ENCODE measurements at regions not wholly inside any gene's neighbourhood (a gene's known extent, or its start where the extent isn't known, plus 50 kb on each side); places are given as distances from the start of the nearest gene placed in this dataset.
"Not testable (repeated sequence)": the region's sequence is repeated elsewhere in the genome, so short reads cannot be mapped to it uniquely, and the experiment has no call there.

DNA sequence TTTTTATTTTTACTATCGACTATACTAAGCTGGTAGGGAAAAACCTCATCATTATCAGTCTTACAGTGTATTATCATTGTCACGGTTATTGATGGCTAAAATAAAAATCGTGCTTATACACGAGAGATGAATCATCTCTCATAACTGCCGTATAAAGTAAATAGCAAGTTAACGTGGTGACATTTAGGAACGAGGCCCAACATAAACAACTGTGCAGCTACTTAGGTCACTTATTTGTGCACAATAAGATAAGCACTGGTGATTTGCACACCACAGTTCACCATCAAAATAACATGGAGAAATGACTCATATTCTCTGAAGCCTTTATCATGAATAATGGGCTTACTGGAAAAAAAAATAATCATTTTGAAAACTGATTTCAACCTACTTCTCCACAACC is 482.0 kb upstream of the TENM3 start:
- no peak for DNase-seq

DNA sequence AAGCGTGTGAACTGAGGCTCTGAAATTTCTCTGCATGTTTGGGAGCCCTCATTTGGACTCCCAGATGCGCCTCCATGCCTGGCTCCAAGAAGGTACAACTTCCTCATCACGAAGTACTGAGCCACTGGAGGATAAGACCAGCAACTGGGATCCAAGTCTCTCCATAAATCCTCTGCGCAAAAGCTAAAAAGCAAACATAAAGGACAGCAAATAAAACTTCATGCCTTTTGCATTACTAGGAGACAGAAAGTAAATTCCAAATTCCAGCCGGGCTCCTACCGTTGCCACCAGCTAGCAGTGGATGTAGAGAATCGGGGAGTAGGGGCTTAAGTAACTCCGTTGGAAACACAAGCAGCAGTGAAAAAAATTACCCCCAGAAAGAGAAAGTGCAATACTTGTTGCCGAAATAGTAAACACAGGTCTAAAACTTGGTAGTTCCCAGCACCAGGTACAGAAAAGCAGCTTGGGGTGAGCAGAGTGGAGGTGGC is 477.1 kb upstream of the TENM3 start:
- no peak for DNase-seq

DNA sequence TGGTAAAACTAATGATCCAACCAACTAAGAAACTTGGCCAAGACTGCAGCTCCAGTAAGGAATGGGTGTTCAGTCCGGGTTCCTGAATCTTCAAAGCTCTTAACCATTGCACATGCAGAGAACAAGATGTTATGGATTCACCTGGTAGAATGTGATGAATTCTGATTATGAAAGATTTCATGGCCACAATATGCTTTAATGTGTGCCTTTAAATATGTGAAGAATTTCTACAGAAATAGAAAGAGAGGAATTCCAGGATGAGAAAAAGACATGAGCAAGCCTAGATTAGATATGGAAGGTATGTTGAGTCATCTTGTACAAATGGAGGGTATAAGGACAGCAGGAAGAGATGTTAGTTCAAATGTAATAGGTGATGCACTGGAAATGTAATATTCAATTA is 472.2 kb upstream of the TENM3 start:
- no peak for DNase-seq

GRCh38 chr4:181775298-181775697 is 467.9 kb upstream of the TENM3 start:
- no peak for DNase-seq

DNA sequence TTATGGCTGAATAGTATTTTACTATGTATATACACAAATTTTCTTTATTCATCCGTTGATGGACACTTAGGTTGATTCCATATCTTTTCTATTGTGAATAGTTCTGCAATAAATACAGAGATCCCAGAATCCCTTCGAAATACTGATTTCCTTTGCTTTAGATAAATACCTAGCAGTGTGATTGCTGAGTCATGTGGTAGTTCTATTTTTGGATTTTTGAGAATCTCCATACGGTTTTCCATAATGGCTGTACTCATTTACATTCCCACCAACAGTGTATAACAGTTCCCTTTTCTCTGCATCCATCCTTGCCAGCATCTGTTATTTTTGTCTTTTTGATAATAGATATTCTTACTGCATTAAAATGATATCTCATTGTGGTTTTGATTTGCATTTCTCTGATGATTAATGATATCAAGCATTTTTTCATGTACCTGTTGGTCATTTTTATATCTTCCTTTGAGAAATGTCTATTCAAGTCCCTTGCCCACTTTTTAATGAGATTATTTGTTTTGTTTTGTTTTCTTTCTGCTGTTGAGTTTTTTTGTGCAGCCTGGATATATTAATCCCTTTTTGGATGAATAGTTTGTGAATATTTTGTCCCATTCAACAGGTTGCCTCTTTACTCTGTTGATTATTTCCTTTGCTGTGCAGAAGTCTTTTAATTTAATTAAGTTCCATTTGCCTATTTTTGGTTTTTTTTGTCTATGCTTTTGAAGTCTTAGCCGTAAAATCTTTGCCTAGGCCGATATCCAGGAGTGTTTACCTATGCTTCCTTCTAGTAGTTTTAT is 466.7 kb upstream of the TENM3 start:
- DNase-seq, result no peak

DNA sequence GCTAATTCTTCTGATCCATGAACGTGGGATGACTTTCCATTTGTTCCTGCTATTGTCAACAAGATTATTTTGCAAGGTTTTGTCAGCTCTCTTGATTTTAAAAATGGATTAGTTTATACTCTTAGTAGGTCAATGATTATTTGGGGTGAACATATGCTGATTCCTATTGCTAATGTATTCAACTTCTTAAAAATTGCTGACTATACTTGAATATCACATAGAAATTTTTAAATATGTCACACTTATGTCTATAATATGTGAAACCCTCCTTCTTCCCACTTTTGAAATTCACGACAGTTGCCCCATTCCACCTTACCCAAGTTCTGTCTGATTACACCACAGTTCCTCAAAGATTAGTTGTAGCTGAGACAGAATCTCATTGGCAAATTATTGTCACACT is 465.7 kb upstream of the TENM3 start:
- no peak for DNase-seq

GRCh38 chr4:181784881-181785280 is 458.3 kb upstream of the TENM3 start:
- DNase-seq, result no peak

GRCh38 chr4:181792641-181793040 is 450.6 kb upstream of the TENM3 start:
- peak; percentile 80 for DNase-seq

DNA sequence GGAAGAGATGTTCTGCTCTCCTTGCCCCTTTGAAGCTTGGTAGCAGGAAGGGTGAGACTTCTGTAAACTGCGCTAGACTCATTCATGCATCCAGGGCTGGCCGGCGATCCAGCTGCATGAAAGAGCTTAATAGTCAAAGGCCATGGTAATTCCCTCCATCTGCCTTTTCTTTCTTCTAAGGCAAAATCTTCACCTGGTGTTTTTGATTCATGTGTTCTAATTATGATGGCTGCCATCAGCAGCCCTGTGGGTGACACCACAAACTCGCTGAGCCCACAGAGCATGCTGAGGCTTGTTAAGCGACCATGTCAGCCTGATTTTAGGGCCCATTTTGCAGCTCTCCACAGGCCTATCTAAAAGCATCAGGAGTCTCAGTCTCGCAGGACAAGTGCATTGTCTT is 450.1 kb upstream of the TENM3 start:
- peak; percentile 85 for DNase-seq

DNA sequence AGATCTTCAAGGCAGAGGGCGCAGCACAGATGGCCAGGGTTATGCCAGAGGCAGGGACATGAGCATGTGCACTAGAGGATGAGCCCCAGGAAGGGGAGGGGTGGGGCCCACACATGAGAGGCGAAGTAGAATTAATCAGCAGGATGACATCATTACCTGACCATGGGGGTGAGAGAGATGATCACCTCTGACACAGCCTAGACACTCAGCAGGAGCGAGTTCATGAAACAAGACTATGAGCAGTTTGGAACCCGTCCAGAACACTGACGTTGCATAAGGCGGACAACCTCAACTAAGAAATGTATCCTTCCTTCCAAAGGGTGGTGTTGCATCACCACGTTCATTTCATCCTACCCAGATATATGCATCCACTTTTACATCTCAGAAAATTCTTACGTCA is 446.7 kb upstream of the TENM3 start:
- no peak for DNase-seq

- DNase-seq, result no peak
Observed at GRCh38 chr4:181798536-181798935, 444.7 kb upstream of the TENM3 start.

DNA sequence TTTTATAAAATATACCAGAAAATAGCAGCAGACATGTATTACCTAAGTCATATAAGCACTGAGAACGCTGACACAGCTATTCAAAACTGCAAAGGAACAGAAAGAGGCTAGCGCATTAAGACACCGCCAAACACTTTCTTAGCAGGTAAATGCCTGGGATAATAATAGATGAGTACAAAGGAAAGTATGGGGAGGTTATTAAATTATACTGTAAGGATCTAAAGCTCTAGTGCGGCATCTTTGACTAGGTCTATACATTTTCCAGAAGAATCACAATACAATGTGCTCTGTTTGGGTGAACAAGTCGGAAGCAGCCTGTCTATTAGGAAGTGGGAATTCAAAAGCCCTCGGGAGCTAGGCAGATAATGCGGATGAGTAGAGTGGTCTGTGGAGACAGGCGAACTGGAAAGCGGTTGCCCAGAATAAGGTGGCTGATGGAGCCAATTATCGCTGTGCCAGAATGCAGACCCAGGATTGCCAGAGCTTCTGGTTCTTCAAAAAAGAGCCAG is 443.6 kb upstream of the TENM3 start:
- no peak for DNase-seq

- DNase-seq, result no peak
Observed at GRCh38 chr4:181802207-181802606, 441.0 kb upstream of the TENM3 start.

GRCh38 chr4:181807771-181808170 is 435.4 kb upstream of the TENM3 start:
- no peak for DNase-seq

GRCh38 chr4:181810711-181811110 is 432.5 kb upstream of the TENM3 start:
- DNase-seq, result no peak

- DNase-seq, result not testable (repeated sequence)
Observed at GRCh38 chr4:181811550-181811949, 431.7 kb upstream of the TENM3 start.

- DNase-seq, result no peak
Observed at GRCh38 chr4:181819946-181820345, 423.3 kb upstream of the TENM3 start.

DNA sequence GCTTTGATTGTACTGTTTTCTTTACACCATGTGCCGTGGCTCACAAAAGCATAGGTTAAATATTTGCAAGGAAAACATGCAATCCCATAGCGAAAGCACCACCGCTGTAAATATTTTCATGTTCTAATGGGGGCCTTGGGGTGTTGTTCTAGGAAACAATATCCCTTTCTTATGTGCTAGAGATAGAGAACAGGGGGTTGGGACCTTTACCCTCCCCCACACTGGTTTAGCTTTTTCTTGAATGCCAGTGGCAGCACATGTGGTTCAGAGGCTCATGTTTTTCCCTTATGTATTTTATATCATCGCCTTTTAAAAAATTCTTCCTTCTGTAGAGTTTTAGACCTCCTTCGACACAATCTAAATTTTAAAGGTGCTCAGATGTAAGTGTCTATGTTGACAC is 422.6 kb upstream of the TENM3 start:
- DNase-seq, result no peak

DNA sequence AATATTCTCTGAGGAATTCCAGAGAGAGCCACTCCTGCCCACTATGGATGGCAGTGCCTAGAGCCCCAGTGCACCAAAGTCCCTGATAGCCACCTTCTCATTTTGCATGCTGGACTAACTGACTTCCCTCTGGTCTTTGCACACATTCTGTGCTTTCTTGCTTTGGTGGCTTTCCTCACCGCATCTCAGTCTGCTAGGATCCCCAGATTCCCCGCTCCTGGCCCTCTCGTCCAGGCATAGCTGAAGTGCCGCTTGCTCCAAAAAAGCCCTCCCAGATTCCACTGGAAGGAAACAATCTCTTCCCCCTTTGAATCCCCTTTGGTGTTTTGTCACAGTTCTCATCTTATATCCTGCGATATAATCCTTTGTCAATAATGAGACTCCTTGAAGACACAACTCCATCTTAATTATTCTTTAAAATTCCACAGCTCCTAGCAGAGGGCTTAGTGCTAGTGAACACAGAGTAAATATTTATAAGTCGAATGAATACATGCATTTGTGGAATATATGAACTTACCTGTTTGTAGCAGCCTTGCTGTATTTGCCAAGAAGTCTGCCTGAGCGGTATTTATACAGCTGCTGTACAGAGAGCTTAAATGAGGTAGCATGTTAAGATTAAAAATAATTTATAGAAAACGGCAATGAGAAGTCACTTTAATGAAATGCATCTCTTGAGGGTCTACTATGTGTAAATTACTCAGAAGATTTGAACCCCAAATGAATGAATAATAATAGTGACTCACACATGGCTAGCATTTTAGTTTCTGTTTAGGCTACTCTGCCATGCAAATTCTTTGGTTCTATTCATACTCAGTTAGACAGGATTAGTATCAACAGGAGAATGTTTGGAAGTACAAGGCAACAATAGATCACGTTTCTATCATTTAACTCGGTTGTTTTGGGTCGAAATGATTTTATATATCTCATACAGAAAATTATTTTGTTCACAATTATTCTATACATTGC is 421.9 kb upstream of the TENM3 start:
- DNase-seq, result peak; percentile 61

DNA sequence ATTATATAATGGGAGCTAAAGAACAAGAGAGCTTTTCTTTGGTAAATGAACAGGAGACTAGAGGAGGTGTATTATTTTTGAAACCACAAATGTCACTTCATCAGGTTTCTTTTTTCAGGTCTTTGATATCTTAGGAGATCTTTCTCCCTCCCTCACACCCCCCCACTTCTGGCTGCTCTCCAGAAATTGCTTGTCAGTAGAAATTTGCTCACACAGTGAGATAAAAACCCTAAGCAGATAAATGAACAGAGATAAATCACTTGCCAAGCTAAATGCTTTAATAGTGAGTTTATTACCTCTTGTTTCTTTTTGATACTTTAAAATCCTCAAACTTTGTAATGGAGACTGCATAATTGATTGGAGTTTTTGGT is 421.2 kb upstream of the TENM3 start:
- peak; percentile 51 for DNase-seq

- DNase-seq, result no peak
Observed at GRCh38 chr4:181823183-181823582, 420.0 kb upstream of the TENM3 start.

DNA sequence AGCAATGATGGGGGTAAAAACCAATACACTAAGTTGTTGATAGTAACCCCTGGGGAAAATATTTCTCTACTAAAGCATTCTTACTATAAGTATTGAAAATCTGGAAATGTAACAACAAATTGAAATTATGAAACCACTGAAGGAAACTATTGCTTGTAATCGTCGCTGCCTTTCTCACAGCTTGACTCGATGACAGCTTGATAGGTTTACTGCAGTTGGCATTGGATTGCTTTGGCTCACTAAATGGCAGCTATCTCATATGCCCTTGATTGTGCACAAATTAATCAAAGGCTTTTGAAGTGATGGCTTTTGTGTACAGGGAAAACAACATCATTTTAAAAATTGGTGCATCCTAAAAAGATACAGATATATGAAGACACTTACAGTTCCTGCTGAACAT is 419.6 kb upstream of the TENM3 start:
- no peak for DNase-seq

GRCh38 chr4:181825564-181825963 is 417.6 kb upstream of the TENM3 start:
- DNase-seq, result no peak

DNA sequence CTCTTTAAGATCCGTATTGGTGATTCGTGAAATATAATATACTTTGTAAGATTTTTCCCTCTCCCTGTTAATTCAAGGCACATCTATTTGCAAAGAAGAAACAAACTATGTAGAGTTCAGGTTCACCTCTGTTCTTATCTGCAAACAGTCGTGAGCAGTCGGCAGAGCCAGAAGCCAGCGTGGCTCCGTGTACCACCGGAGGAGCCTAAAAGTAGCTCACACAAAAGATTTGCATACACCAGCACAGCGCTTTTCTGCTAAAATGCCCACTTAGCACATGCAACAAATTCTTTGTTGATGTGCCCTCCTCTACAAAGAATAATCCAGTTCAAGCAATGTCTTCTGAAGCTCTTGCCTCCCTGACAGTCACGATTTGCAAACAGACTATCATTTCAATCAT is 416.0 kb upstream of the TENM3 start:
- DNase-seq, result no peak

Measured in NCI-H1436 treated with DMSO at 0.1 percent for 48 hours (cell line).